GM21825 (cell line): ENCODE measurements at regions not wholly inside any gene's neighbourhood (a gene's known extent, or its start where the extent isn't known, plus 50 kb on each side); places are given as distances from the start of the nearest gene placed in this dataset.
"Not testable (repeated sequence)": the region's sequence is repeated elsewhere in the genome, so short reads cannot be mapped to it uniquely, and the experiment has no call there.

ENCODE experiments used
- ATAC-seq: cut with Tn5 transposase; IDR thresholded peaks from one replicate; pipeline ENCODE4 v1.9.1; 2021; ENCODE audit warnings: mild to moderate bottlenecking, moderate library complexity; ENCODE audit not compliant: unreplicated experiment

DNA sequence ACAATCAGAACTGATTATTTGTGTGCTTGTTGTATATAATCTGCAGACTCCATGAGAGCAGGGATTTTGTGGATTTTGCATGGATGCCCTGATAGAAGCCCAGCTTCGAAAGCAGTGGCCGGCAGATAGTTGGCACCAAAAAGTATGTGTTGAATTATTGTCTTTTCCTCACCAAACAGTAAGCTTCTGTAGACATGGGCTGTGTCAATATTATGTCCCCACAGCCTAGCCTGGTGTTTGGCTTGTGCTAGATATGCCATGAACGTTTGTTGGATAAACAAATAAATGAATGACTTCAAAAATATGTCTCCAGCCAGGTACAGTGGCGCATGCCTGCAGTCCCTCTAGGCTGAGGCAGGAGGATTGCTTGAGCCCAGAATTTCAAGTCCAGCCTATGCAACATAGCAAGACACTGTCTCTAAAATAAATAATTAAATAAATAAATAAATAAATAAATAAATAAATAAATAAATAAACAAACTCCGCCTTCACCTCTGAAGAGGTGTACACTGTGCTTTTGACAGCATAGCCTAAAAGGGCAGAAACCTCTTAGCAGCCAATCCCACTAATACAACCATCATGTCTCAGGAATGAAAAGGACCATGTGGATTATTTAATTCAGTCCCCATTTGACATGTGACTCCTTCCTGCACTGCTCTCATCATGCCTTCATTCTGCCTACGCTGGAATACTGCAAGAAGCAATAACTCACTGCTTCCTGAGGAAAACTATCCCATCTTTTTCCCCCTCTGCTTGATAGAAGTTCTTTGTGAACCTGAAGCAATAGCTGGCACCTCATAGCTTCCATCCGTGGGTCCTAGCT, 335.2 kb downstream of the FBXW7 start:
- ATAC-seq, result no peak

GRCh38 chr4:152197211-152197610, 338.7 kb downstream of the FBXW7 start:
- no peak for ATAC-seq

DNA sequence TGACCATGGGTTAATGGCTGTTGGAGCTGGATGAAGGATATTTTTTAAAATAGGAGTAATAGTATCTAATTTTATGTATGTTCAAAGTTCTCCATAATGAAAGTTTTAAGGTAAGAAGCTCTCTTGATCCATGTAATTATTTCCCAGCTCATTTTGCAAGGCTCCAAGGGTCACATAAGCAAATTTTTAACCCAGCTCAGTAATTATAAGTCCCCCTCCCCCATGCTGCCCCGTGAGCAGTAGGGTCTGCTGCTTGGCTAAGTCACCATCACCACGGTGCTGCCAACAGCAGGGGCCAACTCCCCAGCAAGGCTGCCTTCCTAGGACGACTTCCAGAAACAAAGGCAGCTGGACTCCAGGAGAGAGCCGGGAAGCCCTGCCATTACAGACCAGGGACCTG, 340.0 kb downstream of the FBXW7 start:
- no peak for ATAC-seq

- no peak for ATAC-seq
Measured at GRCh38 chr4:152193059-152193458, 342.8 kb downstream of the FBXW7 start.

DNA sequence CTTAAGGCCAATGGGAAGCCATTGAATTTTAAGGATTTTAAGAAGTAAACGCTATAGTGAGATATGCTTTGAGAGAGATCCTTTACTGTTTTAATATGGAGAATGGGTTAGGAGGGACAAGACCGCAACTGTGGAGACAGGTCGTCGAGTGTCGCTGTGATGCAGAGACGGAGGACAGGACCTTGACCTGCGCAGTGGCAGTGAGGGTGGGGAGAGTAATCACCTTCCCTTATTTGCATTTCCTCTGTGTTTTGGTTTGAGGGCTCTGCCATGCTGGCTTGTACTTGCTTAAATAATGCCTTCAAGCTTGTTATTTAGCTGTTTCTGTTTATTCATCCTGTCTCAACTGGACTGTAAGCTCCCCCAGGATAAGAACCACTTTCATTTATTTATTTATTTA, 345.0 kb downstream of the FBXW7 start:
- no peak for ATAC-seq

DNA sequence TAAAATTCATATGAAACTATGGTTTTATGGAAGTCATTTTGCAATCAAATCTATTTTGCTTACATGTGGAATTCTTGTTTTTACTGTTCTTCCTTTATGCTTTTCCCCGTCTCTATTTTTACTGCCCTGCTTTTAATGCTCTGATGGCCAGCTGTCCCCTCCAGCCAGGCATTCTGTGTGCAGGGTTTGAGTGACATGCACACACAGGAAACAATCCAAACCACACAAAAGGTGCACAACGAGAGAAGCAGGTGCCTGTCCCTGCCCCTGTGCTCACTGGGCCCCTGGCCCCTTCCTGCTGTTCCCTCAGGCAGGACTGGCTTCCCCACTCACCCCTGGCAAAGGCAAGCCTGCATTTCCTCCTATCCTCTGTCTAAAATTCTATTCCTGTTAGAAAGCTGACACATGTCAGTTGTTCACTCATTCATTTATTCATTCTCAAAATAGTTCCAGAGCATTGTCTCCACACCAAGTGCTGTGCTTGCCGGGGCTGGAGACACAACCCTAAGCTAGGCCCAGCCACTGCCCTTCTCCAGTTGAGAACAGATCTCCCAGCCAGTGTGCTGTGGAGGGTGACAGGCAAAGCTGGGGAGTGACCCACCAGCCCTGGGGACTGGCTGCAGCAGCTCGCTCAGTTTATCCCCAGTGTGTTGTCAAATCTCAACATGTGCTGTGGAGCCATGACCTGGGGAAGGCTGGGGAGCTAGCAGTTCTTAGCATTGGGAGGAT, 346.3 kb downstream of the FBXW7 start:
- peak; percentile 82 for ATAC-seq

- no peak for ATAC-seq
Measured at GRCh38 chr4:152188801-152189200, 347.1 kb downstream of the FBXW7 start.

DNA sequence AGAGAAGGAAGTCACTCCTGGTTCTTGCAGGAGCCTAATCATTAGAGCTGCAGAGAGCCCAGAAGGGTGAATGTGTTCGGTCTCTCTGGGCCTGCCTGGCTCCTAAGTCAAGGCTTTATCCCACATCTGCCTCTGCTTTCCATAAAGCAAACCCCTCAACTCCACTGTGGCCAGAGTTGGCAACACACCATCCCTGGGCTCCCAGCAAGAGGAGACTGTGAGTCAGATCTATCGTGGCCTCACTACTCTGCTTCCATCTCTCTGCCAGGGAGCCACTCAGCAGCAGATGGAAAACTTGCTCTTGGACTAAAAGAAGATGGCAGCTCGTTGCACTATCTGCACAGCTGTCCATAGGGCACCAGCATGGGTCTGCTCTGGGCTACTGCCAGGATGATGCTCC, 348.2 kb downstream of the FBXW7 start:
- ATAC-seq, result no peak

DNA sequence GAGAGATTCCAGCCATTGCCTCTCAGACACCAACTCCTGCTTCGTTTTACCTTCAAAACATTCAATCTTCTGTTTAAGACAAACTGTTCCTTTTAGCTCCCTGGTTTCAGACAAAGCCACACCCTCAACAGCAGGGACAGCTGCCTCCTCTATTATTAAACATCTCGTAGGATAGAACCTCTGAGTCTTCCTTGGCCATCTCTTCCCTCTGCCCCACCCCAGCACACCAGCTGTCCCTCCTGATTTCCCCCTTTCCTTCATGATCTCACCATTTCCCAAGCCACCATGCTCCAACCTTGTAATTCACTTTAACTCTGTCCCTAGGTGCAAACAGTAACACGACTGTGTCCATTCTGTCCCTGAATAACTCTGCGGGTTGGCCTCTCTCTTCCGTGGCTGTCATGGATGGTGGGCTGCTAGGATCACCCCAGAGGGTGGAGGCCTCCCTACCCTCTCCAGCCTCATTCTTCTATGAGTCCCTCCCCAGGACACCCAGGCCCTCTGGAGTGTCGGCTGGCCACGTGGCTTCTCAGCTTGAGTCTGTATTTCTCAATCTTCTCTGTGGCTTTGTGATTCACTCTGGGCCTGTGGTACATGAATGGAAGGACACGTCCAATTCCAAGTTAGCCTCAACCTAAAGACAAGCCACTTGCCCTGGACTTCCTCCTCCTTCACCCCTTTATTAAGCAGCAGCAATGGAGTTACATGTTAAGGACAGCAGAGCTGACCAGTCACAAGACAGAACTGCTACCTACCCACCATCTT, 349.9 kb downstream of the FBXW7 start:
- ATAC-seq, result no peak

DNA sequence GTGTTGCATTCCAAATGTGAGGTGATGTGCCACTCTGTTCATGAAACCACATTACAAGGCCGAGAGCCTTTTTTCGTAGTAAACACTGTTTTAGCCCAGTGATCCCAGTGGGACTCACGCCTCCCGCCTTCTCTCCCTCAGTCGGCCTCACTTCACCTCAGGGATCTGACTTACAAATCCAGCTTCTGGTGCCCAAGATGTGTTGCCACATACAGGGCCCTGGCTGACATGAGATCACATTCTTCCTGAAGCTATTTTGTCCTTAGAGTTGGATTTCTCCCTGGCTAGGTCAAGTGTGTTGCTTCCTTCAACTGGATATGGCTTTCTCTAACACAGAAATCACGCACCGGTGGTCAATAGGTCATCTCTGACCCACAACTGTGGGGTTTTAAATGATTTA, 354.7 kb downstream of the FBXW7 start:
- ATAC-seq, result no peak

DNA sequence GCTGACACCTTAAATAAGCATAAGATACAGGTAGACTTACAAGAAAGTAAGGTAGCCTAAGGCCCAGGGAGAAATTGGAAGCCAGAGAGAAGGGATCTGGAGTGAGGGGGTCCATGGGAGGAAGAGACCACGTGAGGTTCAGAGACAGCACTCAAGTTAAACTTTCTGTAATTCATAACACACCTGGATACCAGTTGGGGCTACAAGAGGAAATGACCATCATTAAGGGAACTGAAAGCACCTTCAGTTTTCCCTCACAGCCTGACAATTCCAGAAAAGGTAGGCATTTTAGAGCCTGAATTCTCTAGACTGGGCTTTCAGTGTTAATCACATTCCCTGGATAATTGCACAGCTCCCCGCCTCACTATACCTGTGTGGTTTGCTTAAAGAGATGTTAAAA, 355.5 kb downstream of the FBXW7 start:
- ATAC-seq, result no peak

GRCh38 chr4:152177538-152177937, 358.4 kb downstream of the FBXW7 start:
- ATAC-seq, result not testable (repeated sequence)

DNA sequence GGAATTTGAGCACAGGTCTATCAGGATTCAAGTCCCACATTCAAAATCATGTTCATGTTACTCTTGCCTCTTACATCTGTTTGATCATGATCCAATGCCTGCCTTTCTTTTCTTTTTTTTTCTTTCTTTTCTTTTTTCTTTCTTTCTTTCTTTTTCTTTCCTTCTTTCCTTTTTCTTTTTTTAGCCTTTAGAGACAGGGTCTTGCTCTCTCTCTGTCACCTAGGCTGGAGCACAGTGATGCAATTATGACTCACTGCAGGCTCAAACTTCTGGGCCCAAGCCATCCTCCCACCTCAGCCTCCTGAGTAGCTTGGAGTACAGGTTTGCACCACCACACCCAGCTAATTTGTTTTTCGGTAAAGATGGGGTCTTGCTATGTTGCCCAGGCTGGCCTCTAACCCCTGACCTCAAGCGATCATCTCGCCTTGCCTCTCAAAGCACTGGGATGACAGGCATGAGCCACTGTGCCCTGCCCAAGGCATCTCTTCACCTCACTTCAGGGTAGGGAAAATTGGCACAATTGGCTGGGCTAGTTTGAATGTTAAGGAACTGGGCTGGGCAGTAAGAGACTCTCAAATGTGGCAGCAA, 359.2 kb downstream of the FBXW7 start:
- ATAC-seq, result no peak

DNA sequence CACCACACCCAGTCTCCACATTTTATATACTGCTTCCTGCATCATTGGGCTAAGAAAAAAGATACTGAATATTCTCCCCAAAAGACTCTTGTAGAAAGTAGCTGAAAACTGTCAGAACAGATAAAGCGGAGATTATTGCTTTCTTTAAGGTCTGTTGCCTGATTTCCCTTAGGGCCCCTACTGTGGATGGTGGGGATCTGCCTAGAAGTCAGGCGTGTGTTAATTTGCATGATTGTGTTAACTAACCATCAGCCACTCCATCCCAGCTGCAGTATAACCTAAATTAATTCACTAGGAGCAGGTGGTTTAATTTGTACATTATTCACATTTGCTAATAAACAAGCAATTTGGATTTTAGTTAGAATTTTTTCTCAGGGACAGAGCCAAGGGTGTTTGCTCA, 360.3 kb downstream of the FBXW7 start:
- ATAC-seq, result no peak

DNA sequence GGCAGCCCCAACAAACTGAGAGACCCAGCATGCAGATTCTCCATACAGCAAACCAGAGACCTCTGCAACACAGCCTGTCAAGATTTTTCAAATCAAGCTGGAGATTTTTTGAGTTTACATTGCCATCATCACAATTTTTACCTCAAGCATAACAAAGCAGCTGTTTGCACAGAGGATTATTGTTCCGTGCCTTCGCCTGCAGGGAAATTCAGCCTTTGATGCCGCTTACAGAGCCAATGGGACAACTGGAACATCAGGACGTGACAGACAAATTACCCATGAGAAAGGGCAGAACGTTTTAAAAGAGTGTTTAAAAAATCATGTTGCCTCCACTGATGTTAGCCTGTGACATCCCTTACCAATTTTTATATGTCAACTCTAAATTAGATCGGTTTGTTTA, 363.7 kb downstream of the FBXW7 start:
- no peak for ATAC-seq

GRCh38 chr4:152171556-152171955, 364.3 kb downstream of the FBXW7 start:
- no peak for ATAC-seq

GRCh38 chr4:152169683-152170082, 366.2 kb downstream of the FBXW7 start:
- ATAC-seq, result no peak

GRCh38 chr4:152168987-152169616, 366.8 kb downstream of the FBXW7 start:
- no peak for ATAC-seq

- ATAC-seq, result no peak
Measured at GRCh38 chr4:152166567-152166966, 369.3 kb downstream of the FBXW7 start.

DNA sequence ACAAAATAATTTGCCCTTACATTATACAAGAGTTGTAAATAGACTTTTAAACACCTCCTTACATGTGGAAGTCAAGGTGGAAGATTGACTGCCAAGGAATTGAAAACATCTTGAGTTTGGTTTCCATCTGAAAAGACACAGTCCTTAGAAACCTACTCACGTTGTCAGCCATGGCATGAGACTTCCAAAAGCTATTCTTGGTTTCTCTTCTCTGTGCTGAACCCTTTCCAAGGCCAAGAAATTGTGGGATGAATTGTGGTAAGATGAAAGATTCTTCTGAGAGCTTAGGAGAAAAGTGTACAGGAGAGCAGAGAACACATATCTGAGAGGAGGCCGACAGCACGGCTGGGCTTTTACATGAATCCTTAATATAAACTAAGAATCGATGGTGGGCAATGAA, 370.0 kb downstream of the FBXW7 start:
- no peak for ATAC-seq

- ATAC-seq, result no peak
Measured at GRCh38 chr4:152165146-152165545, 370.7 kb downstream of the FBXW7 start.
